Epithelial cell of esophagus (primary cell): ENCODE measurements at regions not wholly inside any gene's neighbourhood (a gene's known extent, or its start where the extent isn't known, plus 50 kb on each side); places are given as distances from the start of the nearest gene placed in this dataset.
"Not testable (repeated sequence)": the region's sequence is repeated elsewhere in the genome, so short reads cannot be mapped to it uniquely, and the experiment has no call there.

Source experiments
- DNase-seq: peaks from one replicate; pipeline ENCODE4 v3.0.0; 2010; ENCODE audit warnings: low read depth
- H3K4me3 ChIP-seq: 2 replicates; pipeline ENCODE4 v1.5.1; 2011; ENCODE audit warnings: mild to moderate bottlenecking, low read length, control low read depth
- CTCF ChIP-seq: IDR thresholded peaks from 2 replicates; pipeline ENCODE4 v1.5.1; 2011; ENCODE audit warnings: low read depth, mild to moderate bottlenecking, low read length, control low read depth, inconsistent platforms; ENCODE audit not compliant: insufficient read depth; ENCODE audit errors: missing control alignments

- H3K4me3 ChIP-seq: no peak overlapping the region
- TF ChIP-seq CTCF: no peak
- no peak for DNase-seq
These were observed 153.9 kb downstream of the SPANXN3 start for GRCh38 chrX:143363419-143363818.

- no peak for DNase-seq
- H3K4me3 ChIP-seq: no peak overlapping the region
- no peak for TF ChIP-seq CTCF
These were observed 177.1 kb downstream of the SPANXN3 start for GRCh38 chrX:143340190-143340589.

- no peak for DNase-seq
- no peak for TF ChIP-seq CTCF
- no peak overlapping the region for H3K4me3 ChIP-seq
These were observed 181.0 kb downstream of the SPANXN3 start for GRCh38 chrX:143336261-143336660.

GRCh38 chrX:143319526-143319925 is 197.7 kb downstream of the SPANXN3 start:
- no peak for DNase-seq
- no peak overlapping the region for H3K4me3 ChIP-seq
- TF ChIP-seq CTCF: no peak

- H3K4me3 ChIP-seq, DNase-seq: not testable (repeated sequence)
These were observed 198.4 kb downstream of the SPANXN3 start for GRCh38 chrX:143318857-143319256.

GRCh38 chrX:143306991-143307937 is 210.0 kb downstream of the SPANXN3 start:
- DNase-seq: no peak
- no peak overlapping the region for H3K4me3 ChIP-seq
- no peak for TF ChIP-seq CTCF

GRCh38 chrX:143304518-143304917 is 212.8 kb downstream of the SPANXN3 start:
- no peak overlapping the region for H3K4me3 ChIP-seq
- TF ChIP-seq CTCF: no peak

More at GRCh38 chrX:143304518-143304917, 212.8 kb downstream of the SPANXN3 start:
- DNase-seq: no peak
